PC-3 (cell line): ENCODE measurements at regions not wholly inside any gene's neighbourhood (a gene's known extent, or its start where the extent isn't known, plus 50 kb on each side); places are given as distances from the start of the nearest gene placed in this dataset.

Experiments
- ATAC-seq: fragments of 200-7000 bp; cut with Tn5 transposase; 2 replicates; pipeline ENCODE4 v1.9.1; 2020; ENCODE audit warnings: mild to moderate bottlenecking, moderate library complexity
- BruUV-seq: library from RNA; stranded (reverse); fragments of 400-500 nt; replicated peaks from 2 replicates; lab custom pipeline; 2021; lab: Mats Ljungman, UMichigan
- CTCF ChIA-PET: fragments of 300-600 bp; sonication (Branson Sonifier 250); formaldehyde crosslinking; loops from one replicate; lab custom pipeline; 2022; ENCODE audit warnings: antibody characterized with exemption; lab: Charles Lee
- POLR2A ChIA-PET: fragments of 300-600 bp; sonication (Branson Sonifier 250); formaldehyde crosslinking; loops from one replicate; lab custom pipeline; 2022; ENCODE audit warnings: antibody characterized with exemption; ENCODE audit not compliant: unreplicated experiment; lab: Charles Lee
- DNase-seq: peaks from one replicate; pipeline ENCODE4 v3.0.0-alpha.2; 2015
- H2AFZ ChIP-seq: fragments of 300-600 bp; sonication (generic); 2 replicates; pipeline ENCODE4 v1.6.0; 2016; ENCODE audit warnings: antibody characterized with exemption, low read length
- H3F3A ChIP-seq: fragments of 300-600 bp; sonication (generic); one replicate; pipeline ENCODE4 v1.6.0; 2017; ENCODE audit warnings: antibody characterized with exemption, low read length, control low read depth, mild to moderate bottlenecking; ENCODE audit not compliant: unreplicated experiment
- H3K27ac ChIP-seq: fragments of 300-600 bp; sonication (generic); 2 replicates; pipeline ENCODE4 v1.5.1; 2016; ENCODE audit warnings: mild to moderate bottlenecking, low read length
- H3K27me3 ChIP-seq: fragments of 300-600 bp; sonication (generic); 2 replicates; pipeline ENCODE4 v1.6.1; 2016; ENCODE audit warnings: low read length, mixed read lengths
- H3K36me3 ChIP-seq: fragments of 300-600 bp; sonication (generic); 2 replicates; pipeline ENCODE4 v1.6.1; 2016; ENCODE audit warnings: low read depth, mixed run types, low read length, mixed read lengths
- H3K4me1 ChIP-seq: fragments of 300-600 bp; sonication (generic); 2 replicates; pipeline ENCODE4 v1.5.1; 2016; ENCODE audit warnings: low read length; ENCODE audit not compliant: insufficient read depth
- H3K4me2 ChIP-seq: fragments of 300-600 bp; sonication (generic); 2 replicates; pipeline ENCODE4 v1.6.0; 2016; ENCODE audit warnings: low read length
- H3K4me3 ChIP-seq: fragments of 300-600 bp; sonication (generic); 2 replicates; pipeline ENCODE4 v1.5.1; 2016; ENCODE audit warnings: mild to moderate bottlenecking, low read length, mixed read lengths
- H3K79me2 ChIP-seq: fragments of 300-600 bp; sonication (generic); 2 replicates; pipeline ENCODE4 v1.6.1; 2017; ENCODE audit warnings: low read length, mixed read lengths
- H3K9ac ChIP-seq: fragments of 300-600 bp; sonication (generic); 2 replicates; pipeline ENCODE4 v1.6.0; 2016; ENCODE audit warnings: mild to moderate bottlenecking, low read length
- H3K9me2 ChIP-seq: fragments of 300-600 bp; sonication (generic); replicated peaks from 2 replicates; pipeline ENCODE4 v1.6.1; 2016; ENCODE audit warnings: mixed run types, low read length, mixed read lengths
- H3K9me3 ChIP-seq: fragments of 300-600 bp; sonication (generic); 2 replicates; pipeline ENCODE4 v1.6.1; 2016; ENCODE audit warnings: low read length, mixed read lengths
- H4K20me1 ChIP-seq: fragments of 300-600 bp; sonication (generic); 2 replicates; pipeline ENCODE4 v1.6.1; 2016; ENCODE audit warnings: low read length, mixed read lengths
- EZH2 ChIP-seq: fragments of 300-600 bp; sonication (generic); IDR thresholded peaks from one replicate; pipeline ENCODE4 v1.6.1; 2017; ENCODE audit warnings: antibody characterized with exemption, mild to moderate bottlenecking, low read length; ENCODE audit not compliant: unreplicated experiment
- EZH2phosphoT487 ChIP-seq: fragments of 300-600 bp; sonication (generic); IDR thresholded peaks from 2 replicates; pipeline ENCODE4 v1.6.1; 2018; ENCODE audit warnings: mild to moderate bottlenecking, antibody characterized with exemption, low read length, borderline replicate concordance
- intact Hi-C: fragments of 100-400 bp; cut with micrococcal nuclease; formaldehyde crosslinking; loops from 2 replicates; pipeline ENCODE4 v1.9.0; 2023
- TF ChIP-seq, protein P1 (sequence below): fragments of 300-600 bp; sonication (generic); conservative IDR thresholded peaks from 2 replicates; pipeline ENCODE4 v1.5.1; 2017; ENCODE audit warnings: antibody characterized with exemption, low read depth, mild to moderate bottlenecking, low read length

DNA sequence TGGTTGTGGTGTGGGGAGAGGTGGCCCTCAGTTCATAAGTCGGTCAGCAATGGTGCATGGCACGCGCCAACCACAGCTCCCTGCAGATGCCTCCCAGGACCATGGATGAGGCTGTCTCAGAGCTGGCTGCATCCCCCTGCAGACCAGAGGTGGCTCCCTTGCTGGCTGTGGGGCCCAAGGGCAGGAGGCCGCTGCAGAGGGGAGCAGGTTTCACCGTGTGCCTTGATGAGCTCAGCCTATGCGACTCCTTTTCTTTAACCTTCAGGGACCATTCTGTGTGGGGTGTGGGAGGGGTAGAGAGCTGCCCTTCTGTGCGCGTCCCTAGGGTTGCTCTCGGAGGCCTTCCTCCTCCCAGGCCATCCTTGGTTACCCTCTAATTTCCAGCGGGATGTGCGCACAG lies 152.4 kb downstream of the ACTR3B start:
- no peak overlapping the region for H2AFZ ChIP-seq
- no peak overlapping the region for H3K4me3 ChIP-seq
- no peaks in the 10 kb centered on the region for H3K9me3 ChIP-seq
- TF ChIP-seq, protein P1, sequence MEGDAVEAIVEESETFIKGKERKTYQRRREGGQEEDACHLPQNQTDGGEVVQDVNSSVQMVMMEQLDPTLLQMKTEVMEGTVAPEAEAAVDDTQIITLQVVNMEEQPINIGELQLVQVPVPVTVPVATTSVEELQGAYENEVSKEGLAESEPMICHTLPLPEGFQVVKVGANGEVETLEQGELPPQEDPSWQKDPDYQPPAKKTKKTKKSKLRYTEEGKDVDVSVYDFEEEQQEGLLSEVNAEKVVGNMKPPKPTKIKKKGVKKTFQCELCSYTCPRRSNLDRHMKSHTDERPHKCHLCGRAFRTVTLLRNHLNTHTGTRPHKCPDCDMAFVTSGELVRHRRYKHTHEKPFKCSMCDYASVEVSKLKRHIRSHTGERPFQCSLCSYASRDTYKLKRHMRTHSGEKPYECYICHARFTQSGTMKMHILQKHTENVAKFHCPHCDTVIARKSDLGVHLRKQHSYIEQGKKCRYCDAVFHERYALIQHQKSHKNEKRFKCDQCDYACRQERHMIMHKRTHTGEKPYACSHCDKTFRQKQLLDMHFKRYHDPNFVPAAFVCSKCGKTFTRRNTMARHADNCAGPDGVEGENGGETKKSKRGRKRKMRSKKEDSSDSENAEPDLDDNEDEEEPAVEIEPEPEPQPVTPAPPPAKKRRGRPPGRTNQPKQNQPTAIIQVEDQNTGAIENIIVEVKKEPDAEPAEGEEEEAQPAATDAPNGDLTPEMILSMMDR, result no peak
- TF ChIP-seq EZH2, result no peak
- TF ChIP-seq EZH2phosphoT487, result no peak
- intact Hi-C loops, result no loop called here
- DNase-seq (no peak), ATAC-seq (no peak)
- no TSS peak for BruUV-seq
- H3K4me1 ChIP-seq, result no peaks in the 10 kb centered on the region
- no peaks in the 10 kb centered on the region for H3K36me3 ChIP-seq
- POLR2A ChIA-PET, result no interaction called here
- H3K9ac ChIP-seq, result no peak overlapping the region
- no peaks in the 10 kb centered on the region for H3F3A ChIP-seq
- H3K9me2 ChIP-seq, result no peaks in the 10 kb centered on the region
- peaks cover 17% of the 10 kb centered on the region for H3K27me3 ChIP-seq
- no peak overlapping the region for H3K4me2 ChIP-seq
- no peaks in the 10 kb centered on the region for H3K79me2 ChIP-seq
- no peaks in the 10 kb centered on the region for H4K20me1 ChIP-seq
- H3K27ac ChIP-seq, result no peak overlapping the region
- CTCF ChIA-PET, result no interaction called here

DNA sequence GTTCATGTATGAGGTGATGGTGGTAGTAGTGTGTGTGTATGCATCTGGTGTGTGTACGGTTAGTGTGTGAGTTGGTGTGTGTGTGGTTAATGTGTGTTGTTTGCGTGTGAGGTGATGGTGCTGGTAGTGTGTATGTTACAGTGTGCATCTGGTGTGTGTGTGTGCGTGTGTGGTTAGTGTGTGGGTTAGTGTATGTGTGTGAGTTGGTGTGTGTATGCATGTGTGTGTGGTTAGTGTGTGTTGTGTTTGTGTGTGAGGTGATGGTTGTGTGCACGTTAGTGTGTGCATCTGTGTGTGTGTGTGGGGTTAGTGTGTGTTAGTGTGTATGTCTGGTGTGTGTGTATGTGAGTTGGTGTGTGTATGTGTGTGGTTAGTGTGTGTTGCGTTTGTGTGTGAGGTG lies 153.0 kb downstream of the ACTR3B start:
- CTCF ChIA-PET, result no interaction called here

DNA sequence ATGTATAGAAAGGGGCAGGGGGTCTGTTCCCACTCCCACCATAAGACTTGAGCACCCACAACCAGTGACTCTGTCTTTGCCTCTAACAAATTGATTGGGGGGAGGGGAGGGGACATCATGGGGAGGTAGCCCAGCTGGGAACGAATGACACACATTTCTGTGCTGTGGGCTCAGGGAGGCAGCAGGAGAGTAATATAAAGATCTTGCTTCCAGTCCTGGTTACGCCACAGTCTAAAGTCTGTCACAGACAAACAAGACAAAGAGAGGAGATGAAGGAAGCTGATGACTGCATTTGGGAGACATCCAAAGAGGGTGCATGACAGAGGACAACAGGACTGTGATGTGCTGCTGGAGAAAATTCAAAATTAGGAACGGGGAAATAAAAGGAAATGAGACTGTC lies 153.9 kb downstream of the ACTR3B start:
- Histone ChIP-seq H3K4me2 (no peak overlapping the region), H3K9me2 (no peaks in the 10 kb centered on the region), H3K36me3 (no peaks in the 10 kb centered on the region), H3K27me3 (peaks cover 7% of the 10 kb centered on the region; the same call in 1 of the 2 replicates), H3K4me3 (no peak overlapping the region), H2AFZ (no peak overlapping the region), H3K9ac (no peak overlapping the region), H3F3A (no peaks in the 10 kb centered on the region), H3K4me1 (no peaks in the 10 kb centered on the region), H3K79me2 (no peaks in the 10 kb centered on the region), H3K27ac (no peak overlapping the region), H4K20me1 (no peaks in the 10 kb centered on the region), H3K9me3 (no peaks in the 10 kb centered on the region)
- intact Hi-C loops, result no loop called here
- POLR2A ChIA-PET, result no interaction called here
- ATAC-seq, result no peak
- no TSS peak for BruUV-seq
- TF ChIP-seq, protein P1, result no peak
- no peak for TF ChIP-seq EZH2
- TF ChIP-seq EZH2phosphoT487, result no peak
- no peak for DNase-seq
- CTCF ChIA-PET, result no interaction called here

More for the DNA sequence above, 153.0 kb downstream of the ACTR3B start:
- no peak overlapping the region for H3K4me2 ChIP-seq
- H3K27ac ChIP-seq, result no peak overlapping the region
- H3K9ac ChIP-seq, result no peak overlapping the region
- intact Hi-C loops, result no loop called here
- H3K79me2 ChIP-seq, result no peaks in the 10 kb centered on the region
- POLR2A ChIA-PET, result no interaction called here
- H3K4me1 ChIP-seq, result no peaks in the 10 kb centered on the region
- no peak overlapping the region for H3K4me3 ChIP-seq
- H3K36me3 ChIP-seq, result no peaks in the 10 kb centered on the region
- H3K9me2 ChIP-seq, result no peaks in the 10 kb centered on the region
- H4K20me1 ChIP-seq, result no peaks in the 10 kb centered on the region
- H3K27me3 ChIP-seq, result peaks cover 11% of the 10 kb centered on the region
- DNase-seq (no peak), ATAC-seq (no peak)
- H3K9me3 ChIP-seq, result no peaks in the 10 kb centered on the region
- no TSS peak for BruUV-seq
- TF ChIP-seq EZH2, result no peak
- no peak overlapping the region for H2AFZ ChIP-seq
- H3F3A ChIP-seq, result no peaks in the 10 kb centered on the region
